HCT116 (cell line): ENCODE measurements at regions not wholly inside any gene's neighbourhood (a gene's known extent, or its start where the extent isn't known, plus 50 kb on each side); places are given as distances from the start of the nearest gene placed in this dataset.

Experiments
- ATAC-seq: fragments of 200-7000 bp; cut with Tn5 transposase; 2 replicates; pipeline ENCODE4 v1.9.1; 2020; ENCODE audit warnings: mild to moderate bottlenecking, moderate library complexity
- BruUV-seq: library from RNA; stranded (reverse); fragments of 400-500 nt; replicated peaks from 2 replicates; lab custom pipeline; 2021; lab: Mats Ljungman, UMichigan
- CTCF ChIA-PET: fragments of 300-600 bp; sonication (Branson Sonifier 250); formaldehyde crosslinking; loops from one replicate; lab custom pipeline; 2021; ENCODE audit warnings: antibody characterized with exemption; lab: Charles Lee
- POLR2A ChIA-PET: fragments of 300-600, 350-600 bp; sonication (Branson Sonifier 250); formaldehyde crosslinking; loops from one replicate; lab custom pipeline; 2021; ENCODE audit warnings: antibody characterized with exemption; lab: Charles Lee
- RAD21 ChIA-PET, 2 experiments: fragments of 300-600 bp; sonication (Branson Sonifier 250); formaldehyde crosslinking; loops; one replicate each; lab custom pipeline; 2023; ENCODE audit warnings: low total read pairs in 2 of 2; ENCODE audit not compliant: uncharacterized antibody in 2 of 2, unreplicated experiment in 2 of 2, low non-redundant PET in 1 of 2; lab: Charles Lee
- DNase-seq: peaks from one replicate; pipeline ENCODE4 v3.0.0-alpha.2; 2010; ENCODE audit warnings: low read depth, low spot score
- H2AFZ ChIP-seq: fragments of 200-600 bp; shearing (Covaris generic), sonication (generic); 2 replicates; pipeline ENCODE4 v1.6.1; 2017; ENCODE audit warnings: low read depth, mixed run types, mixed read lengths, antibody characterized with exemption, low read length; ENCODE audit not compliant: poor library complexity, severe bottlenecking
- H3K27ac ChIP-seq: 2 replicates; pipeline ENCODE4 v1.5.1; 2012; ENCODE audit warnings: low read depth, low read length
- H3K27me3 ChIP-seq: fragments of 200-600 bp; sonication (generic); 2 replicates; pipeline ENCODE4 v1.6.1; 2016; ENCODE audit warnings: mixed run types, low read length, mixed read lengths; ENCODE audit not compliant: insufficient read depth
- H3K36me3 ChIP-seq, 2 experiments: fragments of 200-500 bp in 1 of 2; fragments of 200-600 bp in 1 of 2; sonication (Bioruptor generic) in 1 of 2; sonication (generic) in 1 of 2; 2 replicates each; pipeline versions ENCODE4 v1.5.1 to v1.6.1; 2014 to 2016; ENCODE audit warnings: low read length in 2 of 2, inconsistent platforms in 1 of 2, mixed read lengths in 1 of 2, mixed run types in 1 of 2; ENCODE audit not compliant: insufficient read depth in 2 of 2, control insufficient read depth in 1 of 2
- H3K4me1 ChIP-seq, 2 experiments: fragments of 200-600 bp in 1 of 2; sonication (generic) in 1 of 2; 2 replicates each; pipeline versions ENCODE4 v1.5.1 to v1.6.1; 2012 to 2017; ENCODE audit warnings: low read length in 2 of 2, inconsistent platforms in 1 of 2, mild to moderate bottlenecking in 1 of 2, mixed read lengths in 1 of 2, mixed run types in 1 of 2, moderate library complexity in 1 of 2; ENCODE audit not compliant: insufficient read depth in 2 of 2, control insufficient read depth in 1 of 2
- H3K4me2 ChIP-seq: fragments of 200-600 bp; sonication (generic); 2 replicates; pipeline ENCODE4 v1.6.1; 2017; ENCODE audit warnings: mixed run types, low read length, mixed read lengths
- H3K4me3 ChIP-seq, 2 experiments: fragments of 200-600 bp in 1 of 2; sonication (generic) in 1 of 2; replicated peaks in 1 of 2; 2 replicates each; pipeline ENCODE4 v1.5.1; 2011 to 2016; ENCODE audit warnings: low read length in 2 of 2, control low read depth in 1 of 2, low read depth in 1 of 2, mild to moderate bottlenecking in 1 of 2, mixed read lengths in 1 of 2, mixed run types in 1 of 2
- H3K79me2 ChIP-seq: fragments of 200-600 bp; sonication (generic); 2 replicates; pipeline ENCODE4 v1.6.1; 2017; ENCODE audit warnings: mild to moderate bottlenecking, mixed run types, low read length, moderate library complexity, mixed read lengths; ENCODE audit not compliant: insufficient read depth
- H3K9ac ChIP-seq: fragments of 200-600 bp; sonication (generic); 2 replicates; pipeline ENCODE4 v1.6.1; 2016; ENCODE audit warnings: low read length, mixed read lengths
- H3K9me2 ChIP-seq: fragments of 200-600 bp; sonication (generic), shearing (Covaris generic); 2 replicates; pipeline ENCODE4 v1.6.1; 2017; ENCODE audit warnings: mixed run types, mild to moderate bottlenecking, moderate library complexity; ENCODE audit not compliant: insufficient read depth
- H3K9me3 ChIP-seq, 2 experiments: fragments of 200-500 bp in 1 of 2; fragments of 200-600 bp in 1 of 2; sonication (Bioruptor generic) in 1 of 2; sonication (generic) in 1 of 2; 2 replicates each; pipeline ENCODE4 v1.6.1; 2014 to 2017; ENCODE audit warnings: low read length in 2 of 2, mixed read lengths in 2 of 2, inconsistent platforms in 1 of 2, low read depth in 1 of 2, mild to moderate bottlenecking in 1 of 2, mixed run types in 1 of 2, moderate library complexity in 1 of 2; ENCODE audit not compliant: control insufficient read depth in 1 of 2, insufficient read depth in 1 of 2
- H4K20me1 ChIP-seq: fragments of 200-600 bp; sonication (generic), shearing (Covaris generic); 2 replicates; pipeline ENCODE4 v1.6.1; 2017; ENCODE audit warnings: mixed run types, mild to moderate bottlenecking, moderate library complexity; ENCODE audit not compliant: insufficient read depth
- CBX3 ChIP-seq: IDR thresholded peaks from 2 replicates; pipeline ENCODE4 v1.6.1; 2012; ENCODE audit warnings: low read depth
- CEBPB ChIP-seq: IDR thresholded peaks from 2 replicates; pipeline ENCODE4 v1.6.1; 2012; ENCODE audit warnings: low read depth
- EGR1 ChIP-seq: IDR thresholded peaks from 2 replicates; pipeline ENCODE4 v1.6.1; 2012; ENCODE audit warnings: low read depth
- EZH2 ChIP-seq: fragments of 200-600 bp; sonication (generic); IDR thresholded peaks from 2 replicates; pipeline ENCODE4 v1.6.1; 2017; ENCODE audit warnings: antibody characterized with exemption, mixed run types
- JUND ChIP-seq: IDR thresholded peaks from 2 replicates; pipeline ENCODE4 v1.6.1; 2012
- POLR2AphosphoS5 ChIP-seq: IDR thresholded peaks from 2 replicates; pipeline ENCODE4 v1.6.1; 2011; ENCODE audit warnings: mild to moderate bottlenecking, low read depth, low read length, moderate library complexity
- RAD21 ChIP-seq: IDR thresholded peaks from 2 replicates; pipeline ENCODE4 v1.6.1; 2012; ENCODE audit warnings: low read depth, mild to moderate bottlenecking
- intact Hi-C: fragments of 100-400 bp; cut with micrococcal nuclease; formaldehyde crosslinking; loops from 2 replicates; pipeline ENCODE4 v1.10.0; 2022
- TF ChIP-seq, protein P1 (sequence below): IDR thresholded peaks from 2 replicates; pipeline ENCODE4 v1.6.1; 2012
- TF ChIP-seq, protein P2 (sequence below): IDR thresholded peaks from 2 replicates; pipeline ENCODE4 v1.6.1; 2012
- TF ChIP-seq, protein P3 (sequence below): IDR thresholded peaks from 2 replicates; pipeline ENCODE4 v1.6.1; 2011; ENCODE audit warnings: mild to moderate bottlenecking, low read length, moderate library complexity; ENCODE audit not compliant: insufficient replicate concordance; ENCODE audit errors: extremely low read depth

- H3K9me3 ChIP-seq = no peaks in the 10 kb centered on the region
- ChIA-PET CTCF (no interaction called here), RAD21 (no interaction called here), POLR2A (no interaction called here)
- H4K20me1 ChIP-seq = no peaks in the 10 kb centered on the region
- H3K79me2 ChIP-seq = no peaks in the 10 kb centered on the region
- no peak overlapping the region for H3K27ac ChIP-seq
- no peak overlapping the region for H3K9ac ChIP-seq
- TF ChIP-seq POLR2AphosphoS5 (no peak), EZH2 (no peak), EGR1 (no peak)
- no TSS peak for BruUV-seq
- DNase-seq = no peak
- no peak overlapping the region for H2AFZ ChIP-seq
- no peaks in the 10 kb centered on the region for H3K27me3 ChIP-seq
- no peaks in the 10 kb centered on the region for H3K9me2 ChIP-seq
- no peak overlapping the region for H3K4me3 ChIP-seq
- H3K4me2 ChIP-seq = no peak overlapping the region
- no peak for ATAC-seq
- no peaks in the 10 kb centered on the region for H3K36me3 ChIP-seq
- no peaks in the 10 kb centered on the region for H3K4me1 ChIP-seq
- intact Hi-C loops = no loop called here
Measured at GRCh38 chr10:130485958-130486895, 350.0 kb downstream of the GLRX3 start.

DNA sequence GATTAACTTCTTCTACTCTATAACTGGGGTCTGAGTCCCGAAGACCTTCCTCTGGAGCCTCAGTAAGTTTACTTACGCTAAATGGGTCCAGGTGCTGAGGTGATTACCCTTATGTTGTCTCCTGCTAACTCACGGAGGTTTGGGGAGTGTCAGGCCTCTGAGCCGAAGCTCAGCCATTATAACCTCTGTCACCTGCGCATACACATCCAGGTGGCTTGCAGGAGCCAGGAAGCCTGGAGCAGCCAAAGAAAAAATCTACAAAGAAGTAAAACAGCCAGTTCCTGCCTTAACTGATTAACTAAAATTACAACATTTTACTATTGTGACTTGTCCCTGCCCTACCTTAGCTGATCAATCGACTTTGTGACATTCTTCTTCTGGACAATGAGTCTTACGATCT lies 350.7 kb downstream of the GLRX3 start:
- H3K4me2 ChIP-seq = no peak overlapping the region
- H3K27me3 ChIP-seq = no peaks in the 10 kb centered on the region
- CTCF ChIA-PET = no interaction called here
- DNase-seq = no peak
- H3K4me1 ChIP-seq = no peaks in the 10 kb centered on the region
- TF ChIP-seq, protein P1, sequence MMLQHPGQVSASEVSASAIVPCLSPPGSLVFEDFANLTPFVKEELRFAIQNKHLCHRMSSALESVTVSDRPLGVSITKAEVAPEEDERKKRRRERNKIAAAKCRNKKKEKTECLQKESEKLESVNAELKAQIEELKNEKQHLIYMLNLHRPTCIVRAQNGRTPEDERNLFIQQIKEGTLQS = no peak
- TF ChIP-seq RAD21 (no peak), POLR2AphosphoS5 (no peak), CEBPB (no peak), CBX3 (no peak), EZH2 (no peak), JUND (no peak)
- TF ChIP-seq, protein P2, sequence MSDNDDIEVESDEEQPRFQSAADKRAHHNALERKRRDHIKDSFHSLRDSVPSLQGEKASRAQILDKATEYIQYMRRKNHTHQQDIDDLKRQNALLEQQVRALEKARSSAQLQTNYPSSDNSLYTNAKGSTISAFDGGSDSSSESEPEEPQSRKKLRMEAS = no peak
- TF ChIP-seq, protein P3, sequence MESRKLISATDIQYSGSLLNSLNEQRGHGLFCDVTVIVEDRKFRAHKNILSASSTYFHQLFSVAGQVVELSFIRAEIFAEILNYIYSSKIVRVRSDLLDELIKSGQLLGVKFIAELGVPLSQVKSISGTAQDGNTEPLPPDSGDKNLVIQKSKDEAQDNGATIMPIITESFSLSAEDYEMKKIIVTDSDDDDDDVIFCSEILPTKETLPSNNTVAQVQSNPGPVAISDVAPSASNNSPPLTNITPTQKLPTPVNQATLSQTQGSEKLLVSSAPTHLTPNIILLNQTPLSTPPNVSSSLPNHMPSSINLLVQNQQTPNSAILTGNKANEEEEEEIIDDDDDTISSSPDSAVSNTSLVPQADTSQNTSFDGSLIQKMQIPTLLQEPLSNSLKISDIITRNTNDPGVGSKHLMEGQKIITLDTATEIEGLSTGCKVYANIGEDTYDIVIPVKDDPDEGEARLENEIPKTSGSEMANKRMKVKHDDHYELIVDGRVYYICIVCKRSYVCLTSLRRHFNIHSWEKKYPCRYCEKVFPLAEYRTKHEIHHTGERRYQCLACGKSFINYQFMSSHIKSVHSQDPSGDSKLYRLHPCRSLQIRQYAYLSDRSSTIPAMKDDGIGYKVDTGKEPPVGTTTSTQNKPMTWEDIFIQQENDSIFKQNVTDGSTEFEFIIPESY = no peak
- H3K9me3 ChIP-seq = no peaks in the 10 kb centered on the region
- intact Hi-C loops = no loop called here
- no peaks in the 10 kb centered on the region for H3K36me3 ChIP-seq
- no peak overlapping the region for H3K27ac ChIP-seq
- POLR2A ChIA-PET = no interaction called here
- H3K9me2 ChIP-seq = no peaks in the 10 kb centered on the region
- H3K79me2 ChIP-seq = no peaks in the 10 kb centered on the region
- no TSS peak for BruUV-seq
- no peaks in the 10 kb centered on the region for H4K20me1 ChIP-seq
- no peak overlapping the region for H3K4me3 ChIP-seq
- RAD21 ChIA-PET = no interaction called here
- ATAC-seq = no peak
- H3K9ac ChIP-seq = no peak overlapping the region
- H2AFZ ChIP-seq = no peak overlapping the region
